T-helper 2 cell treated with Interferon-gamma antibody and Interleukin-4, amounts not matched to agents 100 ng/mL and 5 ng/mL, for 36 hours (primary cell): ENCODE measurements at regions not wholly inside any gene's neighbourhood (a gene's known extent, or its start where the extent isn't known, plus 50 kb on each side); places are given as distances from the start of the nearest gene placed in this dataset.

Experiments used
- intact Hi-C: fragments of 100-400 bp; cut with micrococcal nuclease; formaldehyde crosslinking; loops from one replicate; pipeline ENCODE4 v1.15.1; 2023

GRCh38 chr6:133689863-133690262 is 199.1 kb upstream of the TCF21 start:
- intact Hi-C loops, result no loop called here

GRCh38 chr6:133693565-133693964 is 195.3 kb upstream of the TCF21 start:
- intact Hi-C loops, result no loop called here

GRCh38 chr6:133697185-133697584 is 191.7 kb upstream of the TCF21 start:
- intact Hi-C loops, result no loop called here

GRCh38 chr6:133697666-133698065 is 191.2 kb upstream of the TCF21 start:
- intact Hi-C loops, result no loop called here

- intact Hi-C loops, result no loop called here
These were observed 190.6 kb upstream of the TCF21 start for GRCh38 chr6:133698272-133698671.

- intact Hi-C loops, result no loop called here
These were observed 189.1 kb upstream of the TCF21 start for GRCh38 chr6:133699741-133700385.

- intact Hi-C loops, result no loop called here
These were observed 187.1 kb upstream of the TCF21 start for GRCh38 chr6:133701633-133702331.

GRCh38 chr6:133704371-133704770 is 184.5 kb upstream of the TCF21 start:
- intact Hi-C loops, result no loop called here

- intact Hi-C loops, result no loop called here
These were observed 183.8 kb upstream of the TCF21 start for GRCh38 chr6:133705066-133705465.

- intact Hi-C loops, result no loop called here
These were observed 183.2 kb upstream of the TCF21 start for GRCh38 chr6:133705731-133706130.

GRCh38 chr6:133707456-133707855 is 181.5 kb upstream of the TCF21 start:
- intact Hi-C loops, result no loop called here

- intact Hi-C loops, result no loop called here
These were observed 178.1 kb upstream of the TCF21 start for GRCh38 chr6:133710826-133711225.

- intact Hi-C loops, result no loop called here
These were observed 173.6 kb upstream of the TCF21 start for GRCh38 chr6:133715270-133715669.

GRCh38 chr6:133724726-133725125 is 164.2 kb upstream of the TCF21 start:
- intact Hi-C loops, result no loop called here

GRCh38 chr6:133726188-133726587 is 162.7 kb upstream of the TCF21 start:
- intact Hi-C loops, result no loop called here

GRCh38 chr6:133730881-133731280 is 158.0 kb upstream of the TCF21 start:
- intact Hi-C loops, result no loop called here

GRCh38 chr6:133740218-133740617 is 148.7 kb upstream of the TCF21 start:
- intact Hi-C loops, result no loop called here

GRCh38 chr6:133740816-133741215 is 148.1 kb upstream of the TCF21 start:
- intact Hi-C loops, result no loop called here

- intact Hi-C loops, result no loop called here
These were observed 147.5 kb upstream of the TCF21 start for GRCh38 chr6:133741375-133741861.

GRCh38 chr6:133743621-133744020 is 145.3 kb upstream of the TCF21 start:
- intact Hi-C loops, result no loop called here

GRCh38 chr6:133746417-133746770 is 142.5 kb upstream of the TCF21 start:
- intact Hi-C loops, result no loop called here

GRCh38 chr6:133748628-133749027 is 140.3 kb upstream of the TCF21 start:
- intact Hi-C loops, result no loop called here

- intact Hi-C loops, result no loop called here
These were observed 139.5 kb upstream of the TCF21 start for GRCh38 chr6:133749427-133749826.
